Stimulated activated CD8-positive, alpha-beta memory T cell treated with anti-CD3 and anti-CD28 coated beads, Interleukin-2, amount 100 ng/mL, for 48 hours (primary cell): ENCODE measurements at regions not wholly inside any gene's neighbourhood (a gene's known extent, or its start where the extent isn't known, plus 50 kb on each side); places are given as distances from the start of the nearest gene placed in this dataset.
"Not testable (repeated sequence)": the region's sequence is repeated elsewhere in the genome, so short reads cannot be mapped to it uniquely, and the experiment has no call there.

Experiments used
- DNase-seq, 2 donors: peaks; one replicate each; pipeline ENCODE4 v3.0.0-alpha.2; 2020; ENCODE audit warnings: low read depth in 2 of 2

- DNase-seq, result no peak
Measured at GRCh38 chr1:58968360-58968952, 184.6 kb upstream of the JUN start.

DNA sequence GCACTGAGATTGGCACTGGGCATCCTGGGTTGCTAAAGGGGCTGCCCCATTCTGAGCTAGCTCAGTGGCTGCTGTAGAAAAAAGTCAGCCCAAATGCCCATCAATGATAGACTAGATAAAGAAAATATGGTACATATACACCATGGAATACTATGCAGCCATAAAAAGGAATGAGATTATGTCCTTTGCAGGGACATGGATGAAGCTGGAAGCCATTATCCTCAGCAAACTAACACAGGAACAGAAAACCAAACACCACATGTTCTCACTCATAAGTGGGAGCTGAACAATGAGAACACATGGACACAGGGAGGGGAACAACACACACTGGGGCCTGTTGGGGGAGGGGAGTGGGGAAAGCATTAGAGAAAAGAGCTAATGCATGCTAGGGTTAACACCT is 185.3 kb upstream of the JUN start:
- not testable (repeated sequence) for DNase-seq

- no peak for DNase-seq
Measured at GRCh38 chr1:58971629-58972140, 187.8 kb upstream of the JUN start.

GRCh38 chr1:58975888-58976287 is 192.0 kb upstream of the JUN start:
- no peak for DNase-seq

GRCh38 chr1:58976294-58976693 is 192.4 kb upstream of the JUN start:
- DNase-seq, result no peak

GRCh38 chr1:58977598-58977997 is 193.8 kb upstream of the JUN start:
- DNase-seq, result no peak

GRCh38 chr1:58978096-58978495 is 194.2 kb upstream of the JUN start:
- DNase-seq, result no peak

DNA sequence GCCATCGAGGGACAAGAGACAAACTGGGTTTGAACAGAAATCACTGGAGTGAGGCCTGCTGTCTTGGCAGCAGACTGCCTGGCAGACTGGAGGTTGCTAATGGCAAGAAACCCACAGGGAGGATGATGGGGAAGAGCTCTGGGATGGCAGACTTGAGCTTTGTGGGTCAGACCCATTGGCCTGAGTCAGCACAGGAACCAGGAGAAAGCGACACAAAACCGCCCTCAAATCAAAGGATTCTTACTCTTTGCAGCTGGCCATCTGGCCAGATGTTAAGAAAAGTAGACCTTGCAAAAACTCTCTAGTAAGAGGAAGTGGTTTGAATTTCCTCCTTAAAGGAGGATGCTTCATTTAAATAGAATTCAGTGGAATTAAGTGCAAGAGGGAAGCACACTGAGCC is 195.2 kb upstream of the JUN start:
- no peak for DNase-seq

DNA sequence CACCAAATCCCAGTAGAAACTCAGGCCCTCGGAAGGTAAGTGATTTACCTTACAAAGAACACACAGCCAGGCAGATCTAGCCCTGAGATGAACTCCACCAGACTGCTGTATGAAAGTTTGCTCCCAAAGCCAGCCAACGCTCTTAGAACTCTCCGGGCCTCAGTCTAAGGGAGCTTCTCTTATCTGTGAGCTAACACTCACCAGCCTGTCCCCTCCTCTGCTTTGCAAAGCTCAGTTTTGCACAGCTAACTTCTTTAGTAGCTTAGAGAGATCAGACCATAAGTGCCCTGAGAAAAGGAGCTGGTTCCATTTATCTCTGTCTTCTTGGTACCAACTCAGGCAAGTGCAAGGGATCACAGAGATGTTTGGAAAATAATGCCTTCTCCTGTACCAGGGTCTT is 195.8 kb upstream of the JUN start:
- no peak for DNase-seq

GRCh38 chr1:58981392-58981791 is 197.5 kb upstream of the JUN start:
- DNase-seq, result no peak

DNA sequence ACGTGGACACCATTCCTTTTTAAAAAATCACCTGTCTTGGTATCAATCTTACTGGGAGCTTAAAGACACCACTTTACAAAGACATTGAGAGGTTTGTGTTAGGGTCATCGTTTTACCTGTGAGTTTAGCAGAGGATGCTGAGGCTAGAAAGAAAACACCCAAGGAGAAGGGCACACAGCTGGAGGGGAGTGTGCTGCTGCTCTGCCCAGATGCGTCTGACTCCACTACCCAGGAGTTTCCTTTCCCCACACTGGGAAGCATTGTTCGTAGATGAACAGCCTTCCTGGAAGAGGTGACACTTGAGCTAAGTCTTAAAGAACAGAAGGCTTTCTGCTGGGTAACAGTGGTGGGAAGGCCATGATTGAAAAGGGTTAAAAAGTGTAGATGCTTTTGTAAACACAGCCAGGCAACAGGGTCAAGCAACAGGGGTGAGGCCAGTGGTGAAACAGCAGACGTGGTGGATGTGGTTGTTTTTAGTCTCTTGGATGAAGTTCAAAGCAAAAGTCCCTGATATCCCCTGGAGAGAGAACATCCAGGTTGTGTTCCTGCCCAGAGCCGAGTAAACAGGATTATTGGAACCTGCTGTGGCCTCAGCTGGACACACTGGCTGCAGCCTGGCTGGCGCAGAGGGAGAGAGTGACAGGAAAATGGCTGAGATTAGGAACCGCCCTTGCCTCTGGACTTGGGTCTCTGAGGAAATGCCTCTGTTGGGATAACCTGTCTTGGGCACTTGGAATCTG is 198.6 kb upstream of the JUN start:
- DNase-seq, result no peak

GRCh38 chr1:58983162-58983561 is 199.3 kb upstream of the JUN start:
- no peak for DNase-seq

- DNase-seq, result no peak
Measured at GRCh38 chr1:58983633-58984245, 199.9 kb upstream of the JUN start.

DNA sequence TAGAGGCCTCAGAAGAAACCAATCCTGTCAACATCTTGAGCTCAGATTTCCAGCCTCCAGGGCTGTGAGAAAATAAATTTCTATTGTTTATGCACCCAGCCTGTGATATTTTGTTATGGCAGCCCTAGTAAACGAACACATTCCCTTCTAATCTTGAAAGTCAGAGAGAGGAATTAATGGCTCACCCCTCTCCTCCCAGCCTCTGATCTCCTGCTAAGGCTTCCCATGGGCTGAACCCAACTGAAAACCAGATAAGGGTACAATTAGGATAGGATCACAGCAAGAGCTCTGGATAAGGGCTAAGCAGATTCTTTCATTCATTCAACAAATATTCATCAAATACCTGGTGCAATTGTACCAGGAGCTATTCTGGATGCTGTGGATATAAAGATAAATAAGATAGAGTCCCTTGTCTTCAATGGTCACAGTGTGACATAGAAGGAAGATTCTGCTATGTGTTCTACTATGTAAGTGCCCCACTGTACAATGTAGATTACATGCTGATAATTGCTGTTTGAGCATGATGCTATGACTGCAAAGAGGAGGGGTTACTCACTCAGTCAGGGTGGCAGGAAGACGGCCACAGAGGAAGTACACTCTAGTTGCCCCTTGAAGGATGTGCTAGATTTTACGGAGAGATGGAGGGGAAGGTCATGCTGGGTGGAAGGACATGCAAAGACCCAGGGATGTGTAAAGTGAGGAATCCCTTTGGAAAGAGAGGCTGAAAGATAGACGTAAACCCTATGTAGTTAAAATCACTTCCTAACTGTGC is 203.3 kb upstream of the JUN start:
- no peak for DNase-seq

DNA sequence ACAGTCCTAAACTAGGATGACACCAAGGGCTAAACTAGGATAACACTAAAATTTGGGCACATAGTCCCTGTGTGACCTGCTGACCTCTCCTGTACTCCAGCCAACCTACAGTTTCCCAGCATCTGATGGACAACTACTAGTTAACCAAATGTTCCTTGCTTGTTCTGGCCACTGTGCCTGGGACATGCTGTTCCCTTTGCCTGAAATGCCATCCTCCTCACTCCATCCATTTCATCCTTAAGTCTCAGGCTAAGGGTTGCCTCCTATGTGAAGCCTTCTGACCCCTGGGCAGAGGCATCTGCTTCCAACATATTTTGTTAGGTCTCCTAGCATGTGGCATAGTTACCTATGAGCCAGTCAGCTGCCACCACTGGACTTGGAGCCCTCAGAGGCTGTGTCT is 204.9 kb upstream of the JUN start:
- no peak for DNase-seq

DNA sequence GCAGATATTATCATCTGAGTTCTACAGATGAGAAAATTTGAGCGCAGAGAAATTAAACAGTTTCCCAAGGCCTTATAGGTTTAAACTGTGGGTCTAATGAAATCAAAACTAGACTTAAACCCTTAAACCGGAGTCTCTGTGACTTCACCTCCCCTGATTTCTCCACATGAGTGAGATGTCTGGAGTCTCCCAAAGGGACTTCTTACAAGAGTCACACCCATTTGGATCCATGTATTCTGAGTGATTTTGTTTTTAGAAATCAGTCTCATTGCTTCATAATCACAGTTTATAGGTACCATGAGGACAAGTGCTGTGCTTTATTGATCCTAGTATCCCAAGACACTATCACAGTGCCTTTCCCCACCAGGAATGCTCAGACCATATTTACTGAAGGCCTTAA is 206.0 kb upstream of the JUN start:
- no peak for DNase-seq

GRCh38 chr1:58991305-58991704 is 207.5 kb upstream of the JUN start:
- no peak for DNase-seq

- DNase-seq, result no peak
Measured at GRCh38 chr1:58992643-58993042, 208.8 kb upstream of the JUN start.

DNA sequence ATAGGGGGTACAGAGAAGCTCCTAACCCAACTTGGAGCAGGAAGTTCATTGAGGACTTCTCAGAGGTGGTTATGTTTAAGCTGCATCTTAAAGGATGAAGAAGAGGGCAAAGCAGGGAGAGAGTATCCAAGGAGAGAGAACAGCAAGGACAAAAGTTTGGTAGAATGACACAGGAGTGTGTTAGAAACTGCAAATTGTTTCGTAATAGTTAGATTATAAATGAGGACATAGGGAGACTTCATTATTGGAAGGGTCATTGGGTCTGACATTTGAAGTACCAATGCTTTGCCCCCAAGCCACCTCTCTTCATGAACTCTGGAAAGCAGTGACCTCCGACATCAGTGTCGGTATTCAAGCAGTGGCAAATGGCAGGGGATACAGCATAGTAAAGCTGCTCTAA is 209.6 kb upstream of the JUN start:
- no peak for DNase-seq

- no peak for DNase-seq
Measured at GRCh38 chr1:58994664-58995063, 210.8 kb upstream of the JUN start.

DNA sequence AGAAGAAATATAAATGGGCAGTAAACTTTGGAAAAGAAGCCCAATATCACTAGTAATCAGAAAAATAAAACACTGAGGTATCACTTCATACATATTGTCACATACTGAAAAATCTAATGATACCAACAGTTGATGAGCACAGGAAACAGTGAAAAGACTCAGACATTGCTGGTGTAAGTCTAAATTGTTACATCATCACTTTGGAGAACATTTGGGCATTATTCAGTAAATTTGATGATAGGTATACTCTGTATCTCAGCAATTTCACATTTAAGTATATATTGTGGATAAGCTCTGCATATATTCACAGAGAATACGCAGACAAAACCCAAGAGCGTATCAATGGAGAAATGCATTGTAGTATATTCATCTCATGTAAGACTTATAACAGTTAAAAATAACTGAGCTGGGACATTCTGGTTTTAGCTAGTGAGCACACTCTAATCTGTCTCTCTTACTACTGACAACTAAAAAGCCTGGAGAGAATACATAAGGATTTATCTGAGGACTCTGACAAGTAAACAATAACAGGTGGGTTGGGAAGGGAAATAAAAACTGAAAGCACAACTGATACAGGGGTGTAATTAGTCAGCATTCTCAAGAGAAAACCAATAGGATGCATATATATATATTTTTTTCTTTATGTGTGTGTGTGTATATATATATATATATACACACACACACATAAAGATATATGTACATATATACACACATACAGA is 212.7 kb upstream of the JUN start:
- DNase-seq, result no peak

DNA sequence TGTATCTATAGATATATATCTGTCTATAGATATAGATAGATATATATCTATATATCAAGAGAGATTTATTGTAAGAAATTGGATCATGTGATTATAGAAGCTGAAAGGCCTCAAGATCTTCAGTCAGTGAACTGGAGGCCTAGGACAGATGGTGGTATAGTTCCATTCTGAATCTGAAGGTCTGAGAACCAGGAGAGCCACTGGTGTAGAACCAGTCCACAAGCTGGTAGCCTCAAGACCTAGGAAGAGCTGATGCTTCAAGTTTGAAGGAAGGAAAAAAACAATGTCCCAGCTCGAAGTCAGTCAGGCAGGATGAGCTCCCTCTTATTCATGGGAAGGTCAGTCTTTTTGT is 213.2 kb upstream of the JUN start:
- no peak for DNase-seq
